ENCODE measurements at regions not wholly inside any gene's neighbourhood (a gene's known extent, or its start where the extent isn't known, plus 50 kb on each side); places are given as distances from the start of the nearest gene placed in this dataset.

DNA sequence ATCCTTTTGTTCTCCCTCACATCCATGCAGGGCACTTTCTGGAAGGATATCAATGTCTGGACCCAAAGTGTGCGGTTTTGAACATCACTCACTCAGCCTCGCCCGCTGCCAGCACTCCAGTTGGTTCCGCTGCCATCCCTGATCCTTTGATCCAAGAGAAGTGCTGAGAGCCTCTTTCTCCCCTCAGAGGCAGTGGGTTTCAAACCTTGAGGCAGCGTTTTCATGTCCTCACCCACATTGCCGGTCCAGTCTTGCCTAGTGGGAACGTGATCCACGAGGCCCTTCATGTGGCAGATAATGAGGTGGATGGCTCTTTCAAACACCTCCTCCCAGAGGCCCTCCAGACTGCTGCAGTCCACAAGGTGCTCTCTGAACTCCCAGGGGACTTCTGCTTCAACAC lies 122.2 kb downstream of the ACTL8 start:
- DNase-seq (ENCODE audit: low read depth): no peak

GRCh38 chr1:17877896-17878295 lies 122.8 kb downstream of the ACTL8 start:
- DNase-seq (ENCODE audit: low read depth): no peak

DNA sequence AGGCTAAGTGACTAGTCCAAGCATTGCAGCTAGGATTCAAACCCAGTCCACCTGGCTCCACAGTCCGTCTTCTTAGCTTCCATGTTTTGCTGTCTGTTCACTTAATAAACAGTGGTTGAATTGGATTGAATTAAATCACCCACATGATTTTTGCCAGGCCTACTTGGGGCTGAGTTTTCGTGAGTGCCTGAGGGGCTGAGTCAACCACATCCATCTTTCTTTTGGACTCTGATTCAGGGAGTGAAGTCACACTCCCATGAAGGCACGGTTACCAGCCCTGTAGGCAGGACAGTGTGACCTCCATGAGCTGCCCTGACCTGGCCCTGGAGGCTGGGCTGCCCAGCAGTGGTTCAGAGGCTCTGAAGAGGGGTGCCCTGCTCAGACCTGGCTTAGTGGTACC lies 123.7 kb downstream of the ACTL8 start:
- DNase-seq (ENCODE audit: low read depth): no peak

GRCh38 chr1:17880449-17880848 lies 125.3 kb downstream of the ACTL8 start:
- DNase-seq (ENCODE audit: low read depth): no peak

GRCh38 chr1:17881761-17882160 lies 126.6 kb downstream of the ACTL8 start:
- no peak for DNase-seq (ENCODE audit: low read depth)

- no peak for DNase-seq (ENCODE audit: low read depth)
Measured at GRCh38 chr1:17883136-17883535, 128.0 kb downstream of the ACTL8 start.

DNA sequence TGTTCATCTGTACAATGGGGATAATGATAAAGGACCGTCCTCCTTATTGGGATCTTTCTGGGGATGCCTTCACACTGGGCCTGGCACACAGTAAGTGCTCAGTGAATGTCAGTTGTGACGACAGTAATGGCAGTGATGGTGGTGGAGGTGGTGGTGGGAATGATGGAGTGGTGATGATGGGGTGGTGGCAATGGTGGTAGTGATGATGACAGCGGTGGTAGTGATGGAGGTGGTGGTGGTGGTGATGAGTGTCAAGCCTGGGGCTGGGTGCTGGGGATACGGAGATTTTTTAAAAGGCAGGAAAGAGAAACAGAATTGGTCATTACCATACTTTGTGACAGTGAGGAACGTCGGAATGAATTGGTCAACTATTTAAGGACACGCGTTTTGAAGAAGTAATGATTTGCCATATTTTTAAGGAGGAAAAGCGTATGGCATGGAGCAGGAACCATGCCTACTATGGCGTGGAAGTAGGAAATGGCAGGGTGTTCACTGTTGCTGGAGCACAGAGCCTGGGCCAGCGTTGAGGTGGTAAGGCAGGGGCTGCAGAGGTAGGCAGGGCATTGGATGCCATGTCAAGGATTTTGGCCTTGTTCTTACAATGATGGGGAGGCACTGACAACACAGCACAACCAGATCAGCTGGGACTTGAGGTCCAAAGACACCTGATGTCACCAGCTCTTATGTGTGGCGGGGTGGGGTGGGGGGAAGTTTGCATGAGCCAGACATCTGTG lies 128.7 kb downstream of the ACTL8 start:
- DNase-seq (ENCODE audit: low read depth): no peak

- no peak for DNase-seq (ENCODE audit: low read depth)
Measured at GRCh38 chr1:17885663-17886320, 130.7 kb downstream of the ACTL8 start.

DNA sequence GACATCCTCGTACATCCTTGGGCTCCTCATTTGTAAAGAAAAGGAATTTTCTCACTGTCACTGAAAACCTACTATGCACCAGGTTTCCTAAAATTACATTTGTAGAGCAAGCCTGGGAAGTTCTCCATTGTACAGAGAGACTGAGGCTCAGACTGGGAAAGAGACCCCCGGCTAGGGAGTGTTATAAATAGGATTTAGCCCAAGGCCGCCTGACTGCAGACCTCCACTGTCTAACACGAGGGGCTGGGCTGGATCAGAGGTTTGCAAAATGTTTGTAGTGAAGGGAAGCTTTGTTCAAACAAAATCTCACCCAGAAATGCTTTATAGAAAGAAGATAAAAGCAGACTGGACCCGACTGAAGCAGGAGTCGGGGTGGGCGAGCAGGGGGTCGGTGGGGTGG lies 131.3 kb downstream of the ACTL8 start:
- no peak for DNase-seq (ENCODE audit: low read depth)

DNA sequence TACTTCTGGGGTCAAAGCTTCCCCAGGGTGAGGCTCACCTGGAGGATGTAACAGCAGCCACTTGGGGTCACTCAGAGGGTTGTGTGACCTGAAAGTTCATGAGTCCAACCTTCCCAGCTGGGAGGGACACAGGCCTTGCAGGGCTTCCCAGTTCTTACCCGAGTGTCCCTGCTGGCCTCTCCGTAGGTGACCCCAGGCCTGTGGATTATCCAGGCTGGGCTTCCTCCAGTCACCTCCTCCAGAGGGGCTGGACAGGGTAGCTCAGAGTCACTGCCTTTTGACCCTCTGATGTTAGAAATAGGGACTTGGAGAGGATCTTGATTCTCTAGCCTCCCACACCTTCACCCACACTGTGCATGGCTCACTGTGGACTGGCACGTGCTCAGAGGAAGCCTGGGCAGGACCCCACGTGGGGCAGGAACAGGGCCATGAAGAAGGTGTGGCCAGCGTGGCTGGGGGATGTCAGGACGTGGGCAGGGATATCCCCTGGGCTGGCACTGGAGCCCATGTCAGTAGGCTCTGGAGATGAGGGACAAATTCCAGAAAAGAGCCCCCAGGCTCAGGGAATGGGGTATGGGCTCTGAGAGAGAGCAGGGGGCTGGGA lies 131.8 kb downstream of the ACTL8 start:
- DNase-seq (ENCODE audit: low read depth): no peak

- DNase-seq (ENCODE audit: low read depth): no peak
Measured at GRCh38 chr1:17887661-17888371, 132.7 kb downstream of the ACTL8 start.

GRCh38 chr1:17890056-17890814 lies 135.1 kb downstream of the ACTL8 start:
- no peak for DNase-seq (ENCODE audit: low read depth)

GRCh38 chr1:17890815-17891191 lies 135.7 kb downstream of the ACTL8 start:
- DNase-seq (ENCODE audit: low read depth): no peak

- DNase-seq (ENCODE audit: low read depth): no peak
Measured at GRCh38 chr1:17891205-17892110, 136.3 kb downstream of the ACTL8 start.

DNA sequence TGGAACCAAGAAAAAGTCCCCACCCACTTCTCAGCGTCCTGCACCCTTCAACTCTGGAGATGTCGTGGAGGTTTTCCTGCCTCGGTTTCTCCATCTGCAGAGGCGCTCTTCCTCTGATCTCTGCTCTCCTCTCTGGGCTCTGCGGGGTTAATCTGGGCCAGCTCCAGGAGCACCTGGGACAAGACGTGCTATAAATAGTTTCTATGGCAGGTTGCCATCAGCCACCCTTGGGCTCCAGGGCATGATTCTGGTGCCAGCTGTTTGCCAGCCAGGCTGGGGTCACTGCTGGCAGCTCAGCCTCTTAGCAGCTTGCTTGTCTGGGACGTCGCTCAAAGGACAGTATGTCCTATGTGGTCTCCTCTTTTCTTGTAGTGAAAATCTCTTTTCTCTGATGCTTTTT lies 137.1 kb downstream of the ACTL8 start:
- no peak for DNase-seq (ENCODE audit: low read depth)

DNA sequence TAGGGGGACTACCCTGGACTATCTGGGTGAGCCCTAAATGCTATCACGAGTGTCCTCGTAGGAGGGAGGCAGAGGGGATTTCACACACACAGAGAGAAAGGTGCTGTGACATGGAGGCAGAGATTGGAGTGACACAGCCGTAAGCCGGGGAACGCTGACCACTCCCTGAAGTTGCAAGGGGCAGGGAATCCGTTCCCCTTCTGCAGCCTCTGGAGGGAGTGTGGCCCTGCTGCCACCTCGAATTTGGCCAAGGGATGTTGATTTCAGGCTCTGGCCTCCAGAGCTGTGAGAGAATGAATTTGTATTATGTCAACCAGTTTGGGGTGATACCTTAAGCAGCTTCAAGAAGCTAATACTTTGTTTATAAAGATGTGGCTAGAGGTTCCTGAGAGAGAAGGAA lies 137.7 kb downstream of the ACTL8 start:
- no peak for DNase-seq (ENCODE audit: low read depth)

GRCh38 chr1:17893891-17894631 lies 138.9 kb downstream of the ACTL8 start:
- DNase-seq (ENCODE audit: low read depth): no peak

GRCh38 chr1:17895401-17895800 lies 140.3 kb downstream of the ACTL8 start:
- DNase-seq (ENCODE audit: low read depth): no peak

DNA sequence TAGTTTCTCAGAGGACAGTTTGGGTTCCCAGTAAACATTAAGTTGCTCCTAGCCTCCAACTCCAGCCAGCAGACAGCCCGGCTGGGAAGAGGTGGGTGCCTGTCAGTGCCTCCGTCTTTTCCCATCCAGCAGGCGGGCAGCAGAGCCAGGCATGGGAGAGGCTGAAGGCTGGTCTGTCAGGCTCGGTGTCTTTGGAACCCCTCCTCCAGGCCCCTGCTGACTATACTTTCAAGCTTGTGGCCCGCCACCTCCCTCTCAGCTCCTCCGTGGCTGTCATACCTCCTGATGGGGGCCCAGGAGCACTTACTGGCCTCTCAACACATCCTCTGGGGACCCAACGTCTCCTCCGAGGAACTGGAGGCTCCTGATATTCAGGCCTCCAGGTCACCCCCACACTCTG lies 140.9 kb downstream of the ACTL8 start:
- DNase-seq (ENCODE audit: low read depth): no peak

GRCh38 chr1:17903386-17903785 lies 148.3 kb downstream of the ACTL8 start:
- no peak for DNase-seq (ENCODE audit: low read depth)
